HUES48 (cell line): ENCODE measurements at regions not wholly inside any gene's neighbourhood (a gene's known extent, or its start where the extent isn't known, plus 50 kb on each side); places are given as distances from the start of the nearest gene placed in this dataset.

ENCODE experiments used
- H3K27ac ChIP-seq: one replicate; pipeline ENCODE4 v1.7.0; 2013; ENCODE audit warnings: low read depth, low read length, inconsistent platforms
- H3K27me3 ChIP-seq: 2 replicates; pipeline ENCODE4 v1.6.1; 2013; ENCODE audit warnings: mild to moderate bottlenecking, low read length; ENCODE audit not compliant: control insufficient read depth, insufficient read depth
- H3K36me3 ChIP-seq: 2 replicates; pipeline ENCODE4 v1.6.1; 2013; ENCODE audit warnings: low read length; ENCODE audit not compliant: control insufficient read depth, insufficient read depth
- H3K4me1 ChIP-seq: 2 replicates; pipeline ENCODE4 v1.6.1; 2013; ENCODE audit warnings: mild to moderate bottlenecking, low read length; ENCODE audit not compliant: control insufficient read depth, insufficient read depth
- H3K4me3 ChIP-seq: 2 replicates; pipeline ENCODE4 v1.5.1; 2013; ENCODE audit warnings: mild to moderate bottlenecking, low read depth, low read length
- H3K9ac ChIP-seq: 2 replicates; pipeline ENCODE4 v1.6.1; 2013; ENCODE audit warnings: mild to moderate bottlenecking, low read depth, low read length, moderate library complexity
- H3K9me3 ChIP-seq: 2 replicates; pipeline ENCODE4 v1.6.1; 2013; ENCODE audit warnings: low read length; ENCODE audit not compliant: control insufficient read depth, insufficient read depth

DNA sequence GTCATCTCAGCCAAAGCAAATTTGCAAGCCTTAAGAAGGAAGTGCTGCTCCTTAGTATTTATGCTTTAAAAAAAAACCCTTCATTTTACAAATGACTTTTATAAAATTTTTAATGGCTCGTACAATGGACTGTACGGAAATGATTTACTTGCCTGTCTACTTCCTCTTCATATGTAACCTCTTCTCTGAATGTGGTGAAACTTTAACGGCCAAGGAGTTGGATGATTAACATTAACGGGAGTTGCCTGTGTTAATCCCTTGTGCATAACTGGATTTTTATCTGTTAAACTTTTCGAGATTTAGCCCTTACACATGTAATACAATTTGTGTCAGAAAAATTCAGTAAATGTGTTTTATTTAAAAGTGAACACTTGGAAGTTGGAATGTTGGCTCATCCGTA lies 429.4 kb downstream of the TBC1D4 start:
- H3K4me1 ChIP-seq = peaks cover 4% of the 10 kb centered on the region; the same call in 1 of the 2 replicates
- H3K27me3 ChIP-seq = no peaks in the 10 kb centered on the region
- H3K27ac ChIP-seq = no peak overlapping the region
- H3K9ac ChIP-seq = no peak overlapping the region
- no peaks in the 10 kb centered on the region for H3K9me3 ChIP-seq
- no peaks in the 10 kb centered on the region for H3K36me3 ChIP-seq
- H3K4me3 ChIP-seq = no peak overlapping the region

DNA sequence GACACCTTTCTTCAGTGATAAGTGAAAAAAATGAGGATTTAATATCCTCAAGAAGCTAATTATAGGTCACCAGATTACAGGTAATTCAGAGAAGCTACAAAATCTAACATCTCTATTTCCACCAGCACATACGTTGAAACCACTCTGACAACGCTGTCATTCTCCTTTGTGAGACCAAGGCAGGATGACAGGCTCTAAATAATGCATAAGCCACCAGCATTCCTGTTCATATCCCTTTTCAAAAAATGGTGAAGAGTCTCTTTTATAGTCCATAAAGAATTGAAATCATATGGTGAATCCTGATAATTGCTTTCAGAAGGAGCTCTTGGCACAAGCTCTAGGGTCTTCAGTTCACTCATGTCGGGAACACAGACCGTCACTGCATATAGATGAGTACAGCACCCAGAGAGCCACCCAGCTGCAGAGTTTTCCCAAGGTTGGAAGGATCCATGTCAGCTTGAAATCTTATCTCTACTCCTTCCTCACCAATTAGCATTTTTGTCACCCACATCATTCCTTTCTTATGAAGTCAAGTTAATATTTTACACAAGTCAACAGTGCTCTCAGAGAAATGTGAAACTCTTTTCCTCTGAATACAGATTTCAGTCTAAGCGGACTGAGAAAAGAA lies 431.4 kb downstream of the TBC1D4 start:
- H3K4me3 ChIP-seq = no peak overlapping the region
- H3K9ac ChIP-seq = no peak overlapping the region
- H3K27me3 ChIP-seq = no peaks in the 10 kb centered on the region
- no peak overlapping the region for H3K27ac ChIP-seq
- peaks cover 8% of the 10 kb centered on the region; the same call in 1 of the 2 replicates for H3K4me1 ChIP-seq
- H3K9me3 ChIP-seq = no peaks in the 10 kb centered on the region
- no peaks in the 10 kb centered on the region for H3K36me3 ChIP-seq

- H3K9me3 ChIP-seq = no peaks in the 10 kb centered on the region
- no peak overlapping the region for H3K27ac ChIP-seq
- H3K27me3 ChIP-seq = no peaks in the 10 kb centered on the region
- no peaks in the 10 kb centered on the region for H3K36me3 ChIP-seq
- H3K9ac ChIP-seq = no peak overlapping the region
- H3K4me1 ChIP-seq = peaks cover 8% of the 10 kb centered on the region; the same call in 1 of the 2 replicates
- no peak overlapping the region for H3K4me3 ChIP-seq
These were observed 432.1 kb downstream of the TBC1D4 start for GRCh38 chr13:75049735-75050335.

- Histone ChIP-seq H3K4me3 (no peak overlapping the region), H3K27ac (no peak overlapping the region), H3K36me3 (no peaks in the 10 kb centered on the region)
These were observed 439.2 kb downstream of the TBC1D4 start for GRCh38 chr13:75042807-75043206.

DNA sequence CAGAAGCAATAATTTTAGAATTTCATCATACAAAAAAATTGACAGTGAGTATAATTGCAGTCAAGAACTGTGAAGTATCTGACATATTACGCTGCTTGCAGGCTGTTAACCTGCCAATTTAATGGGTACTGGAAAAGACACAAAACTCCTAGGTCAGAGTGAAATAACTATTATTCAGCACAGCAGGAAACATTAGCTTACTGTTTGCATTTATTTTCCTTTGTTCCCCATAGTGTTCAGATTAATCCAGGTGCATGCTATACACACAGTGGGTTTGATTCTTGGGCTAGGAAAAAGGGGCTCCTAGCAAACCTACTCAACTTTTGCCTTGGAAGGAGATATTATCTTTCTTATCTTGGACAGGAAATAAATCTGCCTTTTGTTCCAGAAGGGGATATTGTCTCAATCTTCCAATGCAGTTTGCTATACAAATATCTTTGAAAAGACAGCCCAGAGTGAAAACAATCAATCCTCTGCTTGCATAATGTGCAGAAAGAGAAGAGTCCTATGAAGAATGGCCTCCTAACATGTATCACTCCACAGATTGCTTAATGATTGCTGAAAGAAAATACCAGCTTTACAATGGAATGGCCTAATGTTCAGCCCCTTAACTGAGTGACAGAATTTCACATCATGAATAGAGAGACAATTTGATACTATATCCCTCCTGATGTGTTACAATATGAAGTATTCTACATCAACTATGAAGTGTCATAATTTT lies 443.4 kb downstream of the TBC1D4 start:
- Histone ChIP-seq H3K4me1 (no peaks in the 10 kb centered on the region), H3K4me3 (no peak overlapping the region), H3K36me3 (no peaks in the 10 kb centered on the region), H3K9ac (no peak overlapping the region), H3K27ac (no peak overlapping the region), H3K27me3 (no peaks in the 10 kb centered on the region), H3K9me3 (peaks cover 12% of the 10 kb centered on the region; the same call in 1 of the 2 replicates)

More at GRCh38 chr13:75042807-75043206, 439.2 kb downstream of the TBC1D4 start:
- Histone ChIP-seq H3K9ac (no peak overlapping the region), H3K4me1 (peaks cover 6% of the 10 kb centered on the region; the same call in 1 of the 2 replicates), H3K27me3 (no peaks in the 10 kb centered on the region), H3K9me3 (no peaks in the 10 kb centered on the region)

- no peaks in the 10 kb centered on the region for H3K36me3 ChIP-seq
- no peaks in the 10 kb centered on the region for H3K4me1 ChIP-seq
- no peak overlapping the region for H3K4me3 ChIP-seq
- H3K27ac ChIP-seq = no peak overlapping the region
- no peak overlapping the region for H3K9ac ChIP-seq
- H3K9me3 ChIP-seq = peaks cover 7% of the 10 kb centered on the region
- H3K27me3 ChIP-seq = no peaks in the 10 kb centered on the region
These were observed 456.0 kb downstream of the TBC1D4 start for GRCh38 chr13:75025956-75026355.

GRCh38 chr13:75024602-75025001 lies 457.4 kb downstream of the TBC1D4 start:
- Histone ChIP-seq H3K9me3 (peaks cover 6% of the 10 kb centered on the region), H3K9ac (no peak overlapping the region), H3K27me3 (no peaks in the 10 kb centered on the region), H3K27ac (no peak overlapping the region), H3K36me3 (no peaks in the 10 kb centered on the region), H3K4me1 (no peaks in the 10 kb centered on the region), H3K4me3 (no peak overlapping the region)

DNA sequence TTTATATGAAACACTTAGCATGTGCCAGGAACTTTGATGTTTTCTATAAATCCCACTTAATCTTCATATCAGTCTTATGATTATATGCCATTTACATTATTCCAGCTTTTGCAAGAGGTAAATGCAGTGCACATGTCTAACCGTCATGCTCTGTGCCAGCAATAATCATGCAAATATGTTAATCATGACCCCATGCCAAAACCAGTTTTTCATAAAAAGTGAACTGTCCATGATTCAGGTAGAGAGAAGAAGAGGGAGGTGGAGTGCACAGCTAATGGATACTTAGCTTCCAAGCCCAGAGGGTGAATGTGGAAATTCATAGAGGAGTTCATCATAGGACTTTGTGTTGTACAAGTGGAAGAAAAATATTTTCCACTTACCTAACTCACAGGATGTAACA lies 458.4 kb downstream of the TBC1D4 start:
- no peak overlapping the region for H3K4me3 ChIP-seq
- H3K4me1 ChIP-seq = no peaks in the 10 kb centered on the region
- no peak overlapping the region for H3K9ac ChIP-seq
- no peaks in the 10 kb centered on the region for H3K27me3 ChIP-seq
- H3K36me3 ChIP-seq = no peaks in the 10 kb centered on the region
- H3K9me3 ChIP-seq = no peaks in the 10 kb centered on the region
- H3K27ac ChIP-seq = no peak overlapping the region

DNA sequence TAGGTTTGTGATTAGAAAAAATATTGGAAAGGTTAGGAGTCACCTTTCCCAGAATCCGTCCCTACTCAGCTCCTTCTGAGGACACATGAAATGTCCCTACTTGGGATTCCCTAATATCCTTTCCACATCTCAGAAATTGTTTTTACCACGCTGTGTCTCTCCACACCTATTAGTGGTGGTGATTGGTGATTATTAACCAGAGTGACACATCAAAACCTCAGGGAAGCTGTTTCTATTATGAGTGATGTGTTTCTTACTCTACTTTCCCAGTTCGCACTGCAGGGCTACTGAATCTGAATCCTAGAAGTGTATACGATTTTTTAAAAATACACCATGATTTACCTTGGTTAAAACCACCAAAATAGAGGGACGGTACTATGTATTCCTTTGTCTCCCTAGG lies 460.8 kb downstream of the TBC1D4 start:
- no peaks in the 10 kb centered on the region for H3K4me1 ChIP-seq
- no peaks in the 10 kb centered on the region for H3K9me3 ChIP-seq
- H3K36me3 ChIP-seq = no peaks in the 10 kb centered on the region
- H3K9ac ChIP-seq = no peak overlapping the region
- H3K27me3 ChIP-seq = no peaks in the 10 kb centered on the region
- no peak overlapping the region for H3K4me3 ChIP-seq
- no peak overlapping the region for H3K27ac ChIP-seq

- H3K9ac ChIP-seq = no peak overlapping the region
- H3K4me1 ChIP-seq = no peaks in the 10 kb centered on the region
- H3K9me3 ChIP-seq = no peaks in the 10 kb centered on the region
- H3K27me3 ChIP-seq = no peaks in the 10 kb centered on the region
- H3K4me3 ChIP-seq = no peak overlapping the region
- H3K36me3 ChIP-seq = no peaks in the 10 kb centered on the region
- H3K27ac ChIP-seq = no peak overlapping the region
These were observed 465.7 kb downstream of the TBC1D4 start for GRCh38 chr13:75016225-75016624.

GRCh38 chr13:75013818-75014217 lies 468.2 kb downstream of the TBC1D4 start:
- Histone ChIP-seq H3K27me3 (no peaks in the 10 kb centered on the region), H3K4me3 (no peak overlapping the region), H3K9me3 (no peaks in the 10 kb centered on the region), H3K36me3 (no peaks in the 10 kb centered on the region), H3K9ac (no peak overlapping the region), H3K27ac (no peak overlapping the region), H3K4me1 (no peaks in the 10 kb centered on the region)
